Stomach (tissue), 8 donors: ENCODE measurements at regions not wholly inside any gene's neighbourhood (a gene's known extent, or its start where the extent isn't known, plus 50 kb on each side); places are given as distances from the start of the nearest gene placed in this dataset.

Experiments used
- DNase-seq, 2 donors: peaks; one replicate each; pipeline versions ENCODE4 v3.0.0 to v3.0.0-alpha.2; 2013 to 2019
- H3K27ac ChIP-seq, 5 donors: fragments of 200-600 bp in 4 of 5; sonication (generic) in 4 of 5; one replicate each; pipeline ENCODE4 v1.5.1; 2013 to 2019; ENCODE audit warnings: mild to moderate bottlenecking in 1 of 5, moderate library complexity in 1 of 5
- H3K27me3 ChIP-seq, 3 donors: fragments of 200-600 bp; sonication (generic); one replicate each; pipeline ENCODE4 v1.5.1; 2017 to 2019; ENCODE audit warnings: mixed run types in 1 of 3
- H3K36me3 ChIP-seq, 4 donors: fragments of 200-600 bp; sonication (generic); 1 replicate in 3 of 4; 2 replicates in 1 of 4; pipeline ENCODE4 v1.5.1; 2016 to 2019
- H3K4me1 ChIP-seq, 4 donors: fragments of 200-600 bp; sonication (generic); one replicate each; pipeline ENCODE4 v1.5.1; 2016 to 2019
- H3K4me3 ChIP-seq, 4 donors: fragments of 200-600 bp; sonication (generic) in 3 of 4; one replicate each; pipeline ENCODE4 v1.5.1; 2016 to 2019; ENCODE audit warnings: mild to moderate bottlenecking in 1 of 4
- H3K9me3 ChIP-seq, 4 donors: fragments of 200-600 bp; sonication (generic); one replicate each; pipeline ENCODE4 v1.5.1; 2016 to 2019
- CTCF ChIP-seq, 7 experiments: fragments of 450-650 bp in 4 of 7; fragments of 200-600 bp in 3 of 7; sonication (generic) in 3 of 7; IDR thresholded peaks; one replicate each; pipeline ENCODE4 v1.5.1; 2016 to 2019; ENCODE audit warnings: antibody characterized with exemption in 7 of 7, control low read depth in 2 of 7, mild to moderate bottlenecking in 1 of 7
- EP300 ChIP-seq: sonication (generic); formaldehyde crosslinking; IDR thresholded peaks from one replicate; pipeline ENCODE4 v1.6.1; 2017; ENCODE audit warnings: antibody characterized with exemption
- POLR2A ChIP-seq, 4 donors: fragments of 450-650 bp; IDR thresholded peaks; one replicate each; pipeline ENCODE4 v1.6.1; 2016; ENCODE audit warnings: antibody characterized with exemption in 4 of 4, control low read depth in 2 of 4, mild to moderate bottlenecking in 1 of 4, moderate library complexity in 1 of 4
- POLR2AphosphoS5 ChIP-seq, 3 donors: sonication (generic); formaldehyde crosslinking; IDR thresholded peaks; one replicate each; pipeline ENCODE4 v1.6.1; 2016; ENCODE audit warnings: antibody characterized with exemption in 3 of 3
- WGBS, 5 donors: extraction: QIAGEN DNeasy Blood & Tissue Kit in 3 of 5; methylation state at CpG; one replicate each; pipeline versions ENCODE4 v1.1.5 to v1.1.7; 2013 to 2018; 5-methylcytosine and 5-hydroxymethylcytosine counted together
- intact Hi-C: fragments of 100-400 bp; cut with DNase I; formaldehyde crosslinking; loops from one replicate; pipeline ENCODE4 v1.15.1; 2023; ENCODE audit warnings: low total_unique reads
- donor health status: healthy with polysubstance abuse.
- donor health status: Bipolar disorder and iron deficiency.
- donor health status: healthy.

- 55 to 62% (median 59%) methylated on average over 9 of the region's 9 CpGs for WGBS, 5 donors
- H3K4me3 ChIP-seq = no peak overlapping the region
- no peak for TF ChIP-seq CTCF (IDR thresholded peaks at IDR 0.05)
- no peak for TF ChIP-seq POLR2A (IDR thresholded peaks at IDR 0.05)
- no peak for TF ChIP-seq POLR2AphosphoS5 (IDR thresholded peaks at IDR 0.05)
- TF ChIP-seq EP300 = no peak
- H3K9me3 ChIP-seq = no peaks in the 10 kb centered on the region
- no peaks in the 10 kb centered on the region for H3K36me3 ChIP-seq
- no peak for DNase-seq
- intact Hi-C loops = no loop called here
- H3K4me1 ChIP-seq = peaks cover 0 to 14% (median 3%) of the 10 kb centered on the region in 4 donors
- peaks cover 0 to 7% (median 0%) of the 10 kb centered on the region in 3 donors for H3K27me3 ChIP-seq
- no peak overlapping the region for H3K27ac ChIP-seq
These were observed 63.8 kb downstream of the MRPL46 start for GRCh38 chr15:88403351-88403791.

GRCh38 chr15:88401996-88402656 lies 65.1 kb downstream of the MRPL46 start:
- H3K36me3 ChIP-seq = no peaks in the 10 kb centered on the region
- H3K27ac ChIP-seq = peak overlapping the region in 2 of 5 donors; percentile 34 to 52
- no peak for TF ChIP-seq POLR2AphosphoS5 (IDR thresholded peaks at IDR 0.05)
- TF ChIP-seq EP300 = no peak
- TF ChIP-seq CTCF (IDR thresholded peaks at IDR 0.05) = no peak
- no peak for TF ChIP-seq POLR2A (IDR thresholded peaks at IDR 0.05)
- intact Hi-C loops = no loop called here
- WGBS, 5 donors = 28 to 40% (median 34%) methylated on average over 10 of the region's 10 CpGs
- H3K27me3 ChIP-seq = peaks cover 0 to 7% (median 0%) of the 10 kb centered on the region in 3 donors
- no peak overlapping the region for H3K4me3 ChIP-seq
- DNase-seq = peak in 1 of 2 donors; percentile 50
- H3K4me1 ChIP-seq = peaks cover 0 to 14% (median 3%) of the 10 kb centered on the region in 4 donors
- H3K9me3 ChIP-seq = no peaks in the 10 kb centered on the region

- intact Hi-C loops = no loop called here
- DNase-seq = peak in 1 of 2 donors; percentile 68
These were observed 65.8 kb downstream of the MRPL46 start for GRCh38 chr15:88401251-88401995.

More at GRCh38 chr15:88401251-88401995, 65.8 kb downstream of the MRPL46 start:
- TF ChIP-seq CTCF (IDR thresholded peaks at IDR 0.05) (no peak), POLR2A (IDR thresholded peaks at IDR 0.05) (no peak), EP300 (no peak), POLR2AphosphoS5 (IDR thresholded peaks at IDR 0.05) (no peak)
- Histone ChIP-seq H3K36me3 (no peaks in the 10 kb centered on the region), H3K4me1 (peaks cover 0 to 14% (median 3%) of the 10 kb centered on the region in 4 donors), H3K9me3 (no peaks in the 10 kb centered on the region), H3K27ac (peak overlapping the region in 2 of 5 donors; percentile 34 to 52), H3K27me3 (peaks cover 0 to 7% (median 0%) of the 10 kb centered on the region in 3 donors), H3K4me3 (no peak overlapping the region)
- WGBS, 5 donors = 37 to 50% (median 43%) methylated on average over 12 to 13 of the region's 13 CpGs
